ENCODE measurements at regions not wholly inside any gene's neighbourhood (a gene's known extent, or its start where the extent isn't known, plus 50 kb on each side); places are given as distances from the start of the nearest gene placed in this dataset.

GRCh38 chr10:71049994-71050393, 161.6 kb upstream of the PCBD1 start:
- Histone ChIP-seq H2AFZ (ENCODE audit: low read depth, low read length, poor library complexity, severe bottlenecking) (no peak overlapping the region), H3K27me3 (ENCODE audit: insufficient read depth, low read length) (peaks cover 2% of the 10 kb centered on the region; the same call in 1 of the 2 replicates), H3K79me2 (ENCODE audit: insufficient read depth, low read length) (no peaks in the 10 kb centered on the region), H3K4me1 (ENCODE audit: control insufficient read depth in 1 of 2, insufficient read depth in 2 of 2, low read length in 2 of 2) (no peaks in the 10 kb centered on the region), H3K4me3 (replicated peaks in 1 of 2; ENCODE audit: low read depth in 1 of 2, low read length in 2 of 2) (no peak overlapping the region), H3K27ac (ENCODE audit: low read depth, low read length) (no peak overlapping the region), H3K4me2 (ENCODE audit: low read length) (no peak overlapping the region), H3K9ac (ENCODE audit: low read length) (no peak overlapping the region), H4K20me1 (ENCODE audit: insufficient read depth) (no peaks in the 10 kb centered on the region), H3K9me3 (ENCODE audit: control insufficient read depth in 1 of 2, insufficient read depth in 1 of 2, low read depth in 1 of 2, low read length in 2 of 2) (no peaks in the 10 kb centered on the region), H3K36me3 (ENCODE audit: control insufficient read depth in 1 of 2, insufficient read depth in 2 of 2, low read length in 2 of 2) (no peaks in the 10 kb centered on the region), H3K9me2 (ENCODE audit: insufficient read depth) (no peaks in the 10 kb centered on the region)
- ATAC-seq = no peak
- POLR2A ChIA-PET = no interaction called here
- DNase-seq (ENCODE audit: low read depth, low spot score) = no peak
- CTCF ChIA-PET = no interaction called here
- RAD21 ChIA-PET (ENCODE audit: low non-redundant PET in 1 of 2, low total read pairs in 2 of 2, uncharacterized antibody in 2 of 2, unreplicated experiment in 2 of 2) = no interaction called here
- intact Hi-C loops (cut with micrococcal nuclease) = no loop called here
- BruUV-seq (replicated peaks) = no TSS peak
- TF ChIP-seq SRF (IDR thresholded peaks at IDR 0.05; ENCODE audit: low read depth) (no peak), JUND (IDR thresholded peaks at IDR 0.05) (no peak), EZH2 (IDR thresholded peaks at IDR 0.05) (no peak), ZBTB33 (IDR thresholded peaks at IDR 0.05; ENCODE audit: extremely low read depth, insufficient replicate concordance, low read length) (no peak), MAX (IDR thresholded peaks at IDR 0.05) (no peak), ELF1 (IDR thresholded peaks at IDR 0.05; ENCODE audit: borderline replicate concordance, low read depth) (no peak), YY1 (IDR thresholded peaks at IDR 0.05; ENCODE audit: extremely low read depth, insufficient replicate concordance, low read depth, low read length) (no peak), CEBPB (IDR thresholded peaks at IDR 0.05; ENCODE audit: low read depth) (no peak), SIN3A (IDR thresholded peaks at IDR 0.05; ENCODE audit: low read depth) (no peak), ZNF274 (IDR thresholded peaks at IDR 0.05; ENCODE audit: low read depth, low read length) (no peak)
- TF ChIP-seq, protein P1, sequence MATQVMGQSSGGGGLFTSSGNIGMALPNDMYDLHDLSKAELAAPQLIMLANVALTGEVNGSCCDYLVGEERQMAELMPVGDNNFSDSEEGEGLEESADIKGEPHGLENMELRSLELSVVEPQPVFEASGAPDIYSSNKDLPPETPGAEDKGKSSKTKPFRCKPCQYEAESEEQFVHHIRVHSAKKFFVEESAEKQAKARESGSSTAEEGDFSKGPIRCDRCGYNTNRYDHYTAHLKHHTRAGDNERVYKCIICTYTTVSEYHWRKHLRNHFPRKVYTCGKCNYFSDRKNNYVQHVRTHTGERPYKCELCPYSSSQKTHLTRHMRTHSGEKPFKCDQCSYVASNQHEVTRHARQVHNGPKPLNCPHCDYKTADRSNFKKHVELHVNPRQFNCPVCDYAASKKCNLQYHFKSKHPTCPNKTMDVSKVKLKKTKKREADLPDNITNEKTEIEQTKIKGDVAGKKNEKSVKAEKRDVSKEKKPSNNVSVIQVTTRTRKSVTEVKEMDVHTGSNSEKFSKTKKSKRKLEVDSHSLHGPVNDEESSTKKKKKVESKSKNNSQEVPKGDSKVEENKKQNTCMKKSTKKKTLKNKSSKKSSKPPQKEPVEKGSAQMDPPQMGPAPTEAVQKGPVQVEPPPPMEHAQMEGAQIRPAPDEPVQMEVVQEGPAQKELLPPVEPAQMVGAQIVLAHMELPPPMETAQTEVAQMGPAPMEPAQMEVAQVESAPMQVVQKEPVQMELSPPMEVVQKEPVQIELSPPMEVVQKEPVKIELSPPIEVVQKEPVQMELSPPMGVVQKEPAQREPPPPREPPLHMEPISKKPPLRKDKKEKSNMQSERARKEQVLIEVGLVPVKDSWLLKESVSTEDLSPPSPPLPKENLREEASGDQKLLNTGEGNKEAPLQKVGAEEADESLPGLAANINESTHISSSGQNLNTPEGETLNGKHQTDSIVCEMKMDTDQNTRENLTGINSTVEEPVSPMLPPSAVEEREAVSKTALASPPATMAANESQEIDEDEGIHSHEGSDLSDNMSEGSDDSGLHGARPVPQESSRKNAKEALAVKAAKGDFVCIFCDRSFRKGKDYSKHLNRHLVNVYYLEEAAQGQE (IDR thresholded peaks at IDR 0.05; ENCODE audit: low read depth) = no peak

Measured in HCT116 (cell line).